Upper lobe of left lung (tissue), 4 donors: ENCODE measurements at regions not wholly inside any gene's neighbourhood (a gene's known extent, or its start where the extent isn't known, plus 50 kb on each side); places are given as distances from the start of the nearest gene placed in this dataset.

Experiments
- EP300 ChIP-seq, 4 donors: sonication (generic); formaldehyde crosslinking; IDR thresholded peaks; one replicate each; pipeline ENCODE4 v1.5.1; 2017; ENCODE audit warnings: antibody characterized with exemption in 4 of 4, control low read depth in 2 of 4
- TF ChIP-seq, protein P1 (sequence below), 6 experiments: fragments of 450-650 bp in 4 of 6; fragments of 200-600 bp in 2 of 6; sonication (generic) in 2 of 6; IDR thresholded peaks; one replicate each; pipeline ENCODE4 v1.5.1; 2016 to 2019; ENCODE audit warnings: antibody characterized with exemption in 6 of 6

DNA sequence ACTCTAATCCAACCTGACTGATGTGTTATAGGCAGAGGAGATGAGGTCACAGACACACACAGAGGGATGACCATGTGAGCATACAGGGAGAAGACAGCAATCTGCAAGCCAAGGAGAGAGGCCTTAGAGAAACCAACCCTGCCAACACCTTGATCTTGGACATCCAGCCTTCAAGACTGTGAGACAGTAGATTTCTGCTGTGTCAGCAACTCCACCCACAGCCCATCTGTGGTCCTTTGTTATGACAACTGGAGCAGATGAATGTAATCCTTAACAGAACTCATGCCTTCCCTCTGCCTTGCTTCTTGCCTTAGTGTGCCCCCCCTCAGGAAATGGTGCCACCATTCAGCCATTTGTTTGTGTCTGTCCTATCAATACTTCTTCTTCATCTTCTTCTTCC is 107.4 kb downstream of the NXNL2 start:
- no peak for TF ChIP-seq EP300 (IDR thresholded peaks at IDR 0.05)
- TF ChIP-seq, protein P1, sequence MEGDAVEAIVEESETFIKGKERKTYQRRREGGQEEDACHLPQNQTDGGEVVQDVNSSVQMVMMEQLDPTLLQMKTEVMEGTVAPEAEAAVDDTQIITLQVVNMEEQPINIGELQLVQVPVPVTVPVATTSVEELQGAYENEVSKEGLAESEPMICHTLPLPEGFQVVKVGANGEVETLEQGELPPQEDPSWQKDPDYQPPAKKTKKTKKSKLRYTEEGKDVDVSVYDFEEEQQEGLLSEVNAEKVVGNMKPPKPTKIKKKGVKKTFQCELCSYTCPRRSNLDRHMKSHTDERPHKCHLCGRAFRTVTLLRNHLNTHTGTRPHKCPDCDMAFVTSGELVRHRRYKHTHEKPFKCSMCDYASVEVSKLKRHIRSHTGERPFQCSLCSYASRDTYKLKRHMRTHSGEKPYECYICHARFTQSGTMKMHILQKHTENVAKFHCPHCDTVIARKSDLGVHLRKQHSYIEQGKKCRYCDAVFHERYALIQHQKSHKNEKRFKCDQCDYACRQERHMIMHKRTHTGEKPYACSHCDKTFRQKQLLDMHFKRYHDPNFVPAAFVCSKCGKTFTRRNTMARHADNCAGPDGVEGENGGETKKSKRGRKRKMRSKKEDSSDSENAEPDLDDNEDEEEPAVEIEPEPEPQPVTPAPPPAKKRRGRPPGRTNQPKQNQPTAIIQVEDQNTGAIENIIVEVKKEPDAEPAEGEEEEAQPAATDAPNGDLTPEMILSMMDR (IDR thresholded peaks at IDR 0.05): no peak
